Neural cell (in vitro differentiated cells): ENCODE measurements at regions not wholly inside any gene's neighbourhood (a gene's known extent, or its start where the extent isn't known, plus 50 kb on each side); places are given as distances from the start of the nearest gene placed in this dataset.

Source experiments
- H2AFZ ChIP-seq: fragments of 200-600, 300-800 bp; sonication (generic), shearing (Covaris generic); 2 replicates; pipeline ENCODE4 v1.6.0; 2014; ENCODE audit warnings: low read depth, mild to moderate bottlenecking, antibody characterized with exemption, low read length, moderate library complexity
- H3F3A ChIP-seq: fragments of 200-600 bp; shearing (Covaris generic); 2 replicates; pipeline ENCODE4 v1.6.1; 2016; ENCODE audit warnings: mild to moderate bottlenecking, moderate library complexity, mixed read lengths, antibody characterized with exemption, low read length; ENCODE audit not compliant: insufficient read depth, poor library complexity, severe bottlenecking
- H3K27ac ChIP-seq: fragments of 200-600, 300-800 bp; sonication (generic), shearing (Covaris generic); 2 replicates; pipeline ENCODE4 v1.5.1; 2014; ENCODE audit warnings: mild to moderate bottlenecking, low read length, moderate library complexity
- H3K27me3 ChIP-seq: fragments of 300-800, 200-600 bp; sonication (generic), shearing (Covaris generic); 2 replicates; pipeline ENCODE4 v1.6.0; 2014; ENCODE audit warnings: mild to moderate bottlenecking, low read depth, low read length, moderate library complexity; ENCODE audit not compliant: insufficient read depth
- H3K36me3 ChIP-seq: fragments of 300-800, 200-600 bp; sonication (generic), shearing (Covaris generic); 2 replicates; pipeline ENCODE4 v1.5.1; 2014; ENCODE audit warnings: mild to moderate bottlenecking, antibody characterized with exemption, low read length, moderate library complexity; ENCODE audit not compliant: insufficient read depth
- H3K4me2 ChIP-seq: fragments of 300-800, 200-600 bp; sonication (generic), shearing (Covaris generic); 2 replicates; pipeline ENCODE4 v1.6.0; 2014; ENCODE audit warnings: mild to moderate bottlenecking, low read length
- H3K4me3 ChIP-seq: fragments of 300-800, 200-600 bp; sonication (generic), shearing (Covaris generic); 2 replicates; pipeline ENCODE4 v1.5.1; 2014; ENCODE audit warnings: mild to moderate bottlenecking, low read length, moderate library complexity
- H3K79me2 ChIP-seq: fragments of 200-600 bp; shearing (Covaris generic); replicated peaks from 2 replicates; pipeline ENCODE4 v1.6.0; 2014; ENCODE audit warnings: mild to moderate bottlenecking, low read length, moderate library complexity; ENCODE audit not compliant: insufficient read depth
- H3K9ac ChIP-seq: fragments of 300-800, 200-600 bp; sonication (generic), shearing (Covaris generic); 2 replicates; pipeline ENCODE4 v1.6.1; 2016; ENCODE audit warnings: mild to moderate bottlenecking, low read length, mixed read lengths
- H3K9me2 ChIP-seq: fragments of 200-600 bp; shearing (Covaris generic); 2 replicates; pipeline ENCODE4 v1.6.1; 2016; ENCODE audit warnings: mild to moderate bottlenecking, low read length, mixed read lengths; ENCODE audit not compliant: insufficient read depth
- H3K9me3 ChIP-seq: fragments of 200-600, 300-800 bp; sonication (generic), shearing (Covaris generic); 2 replicates; pipeline ENCODE4 v1.6.1; 2016; ENCODE audit warnings: mild to moderate bottlenecking, mixed run types, low read length, moderate library complexity, mixed read lengths
- H4K20me1 ChIP-seq: fragments of 200-600 bp; shearing (Covaris generic); 2 replicates; pipeline ENCODE4 v1.6.1; 2016; ENCODE audit warnings: mild to moderate bottlenecking, mixed run types; ENCODE audit not compliant: insufficient read depth
- EP300 ChIP-seq: fragments of 450-650 bp; conservative IDR thresholded peaks from 2 replicates; pipeline ENCODE4 v1.6.1; 2014; ENCODE audit warnings: antibody characterized with exemption, mild to moderate bottlenecking, moderate library complexity; ENCODE audit not compliant: poor library complexity, severe bottlenecking
- EZH2 ChIP-seq: fragments of 200-600, 300-800 bp; shearing (Covaris generic), sonication (generic); IDR thresholded peaks from 2 replicates; pipeline ENCODE4 v1.6.1; 2014; ENCODE audit warnings: antibody characterized with exemption, low read length, borderline replicate concordance, mild to moderate bottlenecking; ENCODE audit not compliant: insufficient read depth, poor library complexity, severe bottlenecking
- MXI1 ChIP-seq: fragments of 450-650 bp; conservative IDR thresholded peaks from 2 replicates; pipeline ENCODE4 v1.6.1; 2014; ENCODE audit warnings: antibody characterized with exemption, mild to moderate bottlenecking; ENCODE audit not compliant: poor library complexity, severe bottlenecking
- POLR2AphosphoS5 ChIP-seq: IDR thresholded peaks from 2 replicates; pipeline ENCODE4 v1.6.1; 2012
- RAD21 ChIP-seq: fragments of 450-650 bp; conservative IDR thresholded peaks from 2 replicates; pipeline ENCODE4 v1.6.1; 2014; ENCODE audit warnings: antibody characterized with exemption, mild to moderate bottlenecking, moderate library complexity
- SMC3 ChIP-seq: fragments of 450-650 bp; conservative IDR thresholded peaks from 2 replicates; pipeline ENCODE4 v1.6.1; 2014; ENCODE audit warnings: antibody characterized with exemption, mild to moderate bottlenecking, moderate library complexity; ENCODE audit not compliant: poor library complexity
- TAF1 ChIP-seq: IDR thresholded peaks from 2 replicates; pipeline ENCODE4 v1.6.1; 2012; ENCODE audit warnings: low read depth
- TF ChIP-seq, protein P1 (sequence below): IDR thresholded peaks from 2 replicates; pipeline ENCODE4 v1.6.1; 2012; ENCODE audit warnings: borderline replicate concordance
- TF ChIP-seq, protein P2 (sequence below): fragments of 450-650 bp; IDR thresholded peaks from 2 replicates; pipeline ENCODE4 v1.5.1; 2014; ENCODE audit warnings: antibody characterized with exemption, mild to moderate bottlenecking, moderate library complexity; ENCODE audit not compliant: poor library complexity, severe bottlenecking

GRCh38 chr2:2942225-2942624 is 435.4 kb downstream of the EIPR1 start:
- no peak for TF ChIP-seq TAF1
- TF ChIP-seq EP300 = no peak
- TF ChIP-seq, protein P1, sequence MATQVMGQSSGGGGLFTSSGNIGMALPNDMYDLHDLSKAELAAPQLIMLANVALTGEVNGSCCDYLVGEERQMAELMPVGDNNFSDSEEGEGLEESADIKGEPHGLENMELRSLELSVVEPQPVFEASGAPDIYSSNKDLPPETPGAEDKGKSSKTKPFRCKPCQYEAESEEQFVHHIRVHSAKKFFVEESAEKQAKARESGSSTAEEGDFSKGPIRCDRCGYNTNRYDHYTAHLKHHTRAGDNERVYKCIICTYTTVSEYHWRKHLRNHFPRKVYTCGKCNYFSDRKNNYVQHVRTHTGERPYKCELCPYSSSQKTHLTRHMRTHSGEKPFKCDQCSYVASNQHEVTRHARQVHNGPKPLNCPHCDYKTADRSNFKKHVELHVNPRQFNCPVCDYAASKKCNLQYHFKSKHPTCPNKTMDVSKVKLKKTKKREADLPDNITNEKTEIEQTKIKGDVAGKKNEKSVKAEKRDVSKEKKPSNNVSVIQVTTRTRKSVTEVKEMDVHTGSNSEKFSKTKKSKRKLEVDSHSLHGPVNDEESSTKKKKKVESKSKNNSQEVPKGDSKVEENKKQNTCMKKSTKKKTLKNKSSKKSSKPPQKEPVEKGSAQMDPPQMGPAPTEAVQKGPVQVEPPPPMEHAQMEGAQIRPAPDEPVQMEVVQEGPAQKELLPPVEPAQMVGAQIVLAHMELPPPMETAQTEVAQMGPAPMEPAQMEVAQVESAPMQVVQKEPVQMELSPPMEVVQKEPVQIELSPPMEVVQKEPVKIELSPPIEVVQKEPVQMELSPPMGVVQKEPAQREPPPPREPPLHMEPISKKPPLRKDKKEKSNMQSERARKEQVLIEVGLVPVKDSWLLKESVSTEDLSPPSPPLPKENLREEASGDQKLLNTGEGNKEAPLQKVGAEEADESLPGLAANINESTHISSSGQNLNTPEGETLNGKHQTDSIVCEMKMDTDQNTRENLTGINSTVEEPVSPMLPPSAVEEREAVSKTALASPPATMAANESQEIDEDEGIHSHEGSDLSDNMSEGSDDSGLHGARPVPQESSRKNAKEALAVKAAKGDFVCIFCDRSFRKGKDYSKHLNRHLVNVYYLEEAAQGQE = no peak
- TF ChIP-seq RAD21 = no peak
- TF ChIP-seq, protein P2, sequence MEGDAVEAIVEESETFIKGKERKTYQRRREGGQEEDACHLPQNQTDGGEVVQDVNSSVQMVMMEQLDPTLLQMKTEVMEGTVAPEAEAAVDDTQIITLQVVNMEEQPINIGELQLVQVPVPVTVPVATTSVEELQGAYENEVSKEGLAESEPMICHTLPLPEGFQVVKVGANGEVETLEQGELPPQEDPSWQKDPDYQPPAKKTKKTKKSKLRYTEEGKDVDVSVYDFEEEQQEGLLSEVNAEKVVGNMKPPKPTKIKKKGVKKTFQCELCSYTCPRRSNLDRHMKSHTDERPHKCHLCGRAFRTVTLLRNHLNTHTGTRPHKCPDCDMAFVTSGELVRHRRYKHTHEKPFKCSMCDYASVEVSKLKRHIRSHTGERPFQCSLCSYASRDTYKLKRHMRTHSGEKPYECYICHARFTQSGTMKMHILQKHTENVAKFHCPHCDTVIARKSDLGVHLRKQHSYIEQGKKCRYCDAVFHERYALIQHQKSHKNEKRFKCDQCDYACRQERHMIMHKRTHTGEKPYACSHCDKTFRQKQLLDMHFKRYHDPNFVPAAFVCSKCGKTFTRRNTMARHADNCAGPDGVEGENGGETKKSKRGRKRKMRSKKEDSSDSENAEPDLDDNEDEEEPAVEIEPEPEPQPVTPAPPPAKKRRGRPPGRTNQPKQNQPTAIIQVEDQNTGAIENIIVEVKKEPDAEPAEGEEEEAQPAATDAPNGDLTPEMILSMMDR = no peak
- TF ChIP-seq EZH2 = no peak
- no peak for TF ChIP-seq SMC3
- TF ChIP-seq POLR2AphosphoS5 = no peak
- TF ChIP-seq MXI1 = no peak
- Histone ChIP-seq H3K27ac (no peak overlapping the region), H2AFZ (no peak overlapping the region), H3K36me3 (no peaks in the 10 kb centered on the region), H3K4me2 (no peak overlapping the region), H3K9ac (no peak overlapping the region), H3F3A (no peaks in the 10 kb centered on the region), H3K4me3 (no peak overlapping the region), H3K9me2 (no peaks in the 10 kb centered on the region), H3K9me3 (no peaks in the 10 kb centered on the region), H3K27me3 (no peaks in the 10 kb centered on the region), H4K20me1 (no peaks in the 10 kb centered on the region), H3K79me2 (no peaks in the 10 kb centered on the region)

GRCh38 chr2:2941205-2941604 is 436.4 kb downstream of the EIPR1 start:
- Histone ChIP-seq H3K4me3 (no peak overlapping the region), H2AFZ (no peak overlapping the region), H3K27me3 (no peaks in the 10 kb centered on the region), H3F3A (no peaks in the 10 kb centered on the region), H4K20me1 (no peaks in the 10 kb centered on the region), H3K4me2 (no peak overlapping the region), H3K9me2 (no peaks in the 10 kb centered on the region), H3K79me2 (no peaks in the 10 kb centered on the region), H3K9ac (no peak overlapping the region), H3K27ac (no peak overlapping the region), H3K36me3 (no peaks in the 10 kb centered on the region), H3K9me3 (no peaks in the 10 kb centered on the region)
- TF ChIP-seq EZH2 = no peak
- no peak for TF ChIP-seq MXI1
- no peak for TF ChIP-seq RAD21
- TF ChIP-seq, protein P2 = no peak
- TF ChIP-seq EP300 = no peak
- TF ChIP-seq TAF1 = no peak
- TF ChIP-seq, protein P1 = no peak
- no peak for TF ChIP-seq POLR2AphosphoS5
- no peak for TF ChIP-seq SMC3
